ENCODE measurements at regions not wholly inside any gene's neighbourhood (a gene's known extent, or its start where the extent isn't known, plus 50 kb on each side); places are given as distances from the start of the nearest gene placed in this dataset.

DNA sequence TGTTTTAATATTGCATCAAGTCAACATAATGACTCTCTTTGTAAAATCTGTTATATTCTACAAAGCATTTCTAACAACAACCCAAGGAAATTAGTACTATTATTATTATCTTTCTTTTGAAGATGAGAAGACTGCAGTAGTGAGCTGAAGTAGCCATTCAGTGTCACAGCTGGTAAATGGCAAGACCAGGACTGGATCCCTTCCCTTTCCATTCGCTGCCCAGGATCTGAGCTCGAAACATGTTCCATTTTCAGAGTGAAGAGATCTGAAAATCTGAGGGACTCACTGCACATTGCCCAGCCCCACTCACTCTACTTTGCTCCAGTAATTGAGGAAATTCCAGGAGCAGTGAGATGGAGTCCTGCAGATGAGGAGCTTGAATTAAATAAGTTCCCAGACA, 240.0 kb upstream of the BLID start:
- Histone ChIP-seq H3K27ac (ENCODE audit: insufficient read depth in 1 of 2, low read depth in 1 of 2, low read length in 2 of 2, poor library complexity in 1 of 2, severe bottlenecking in 2 of 2) (no peak overlapping the region), H3K4me3 (ENCODE audit: control insufficient read depth in 1 of 7, extremely low read depth in 1 of 7, insufficient read depth in 4 of 7, low read depth in 2 of 7, low read length in 6 of 7) (no peak overlapping the region), H3K27me3 (replicated peaks in 2 of 5; ENCODE audit: control insufficient read depth in 4 of 5, insufficient read depth in 5 of 5, low read length in 4 of 5) (no peaks in the 10 kb centered on the region), H3K4me1 (ENCODE audit: control extremely low read depth in 1 of 4, control insufficient read depth in 4 of 4, insufficient read depth in 4 of 4, low read length in 3 of 4) (peaks cover 0 to 3% (median 0%) of the 10 kb centered on the region in 4 experiments), H3K36me3 (ENCODE audit: control insufficient read depth in 4 of 4, insufficient read depth in 4 of 4, low read length in 3 of 4) (no peaks in the 10 kb centered on the region), H3K9me3 (ENCODE audit: control extremely low read depth in 1 of 5, control insufficient read depth in 4 of 5, insufficient read depth in 2 of 5, low read depth in 1 of 5, low read length in 4 of 5) (peaks cover 0 to 9% (median 0%) of the 10 kb centered on the region in 5 experiments)
- WGBS (ENCODE audit: insufficient coverage), result no CpG with 5 or more reads among the region's 2 CpGs
- DNase-seq, result no peak
- ChIA-PET POLR2A (no interaction called here), CTCF (interaction anchor here (1.5 kb wide), 1 partner anchor 9 kb away, joined by 7 read pairs; no protein-coding TSS in a partner anchor)

DNA sequence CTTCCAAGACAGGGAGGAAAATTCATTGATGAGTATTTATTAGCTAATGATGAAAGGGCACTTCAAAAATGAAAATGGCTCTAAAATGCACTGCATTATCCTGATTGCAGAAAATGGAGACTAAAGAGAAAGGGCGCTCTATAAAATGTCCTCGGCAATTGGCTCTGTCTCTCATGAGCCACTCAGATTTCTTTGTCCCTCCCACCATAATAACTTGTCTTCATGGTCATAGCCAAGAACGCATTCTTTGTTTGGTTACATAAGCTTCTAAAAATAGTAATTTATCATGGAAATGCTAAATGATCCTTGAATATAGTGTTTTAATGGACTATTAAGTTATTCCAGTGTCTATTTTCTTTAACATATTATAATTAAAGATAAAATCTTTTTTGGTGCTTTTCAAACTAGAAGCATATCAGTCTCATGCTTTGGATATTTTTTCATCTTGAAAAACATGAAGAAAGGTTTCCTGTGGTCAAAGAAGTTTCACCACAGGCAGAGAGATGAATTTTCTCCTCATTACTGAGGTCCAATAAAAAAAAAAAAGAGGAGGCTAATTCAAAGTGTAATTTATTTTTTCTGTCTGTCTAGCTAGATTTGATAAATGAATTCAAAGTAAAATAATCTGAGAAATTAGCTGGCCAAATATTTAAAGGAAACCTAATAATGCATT, 238.1 kb upstream of the BLID start:
- no peak for DNase-seq
- no CpG with 5 or more reads among the region's 3 CpGs for WGBS (ENCODE audit: insufficient coverage)
- POLR2A ChIA-PET, result interaction anchor here (0.7 kb wide), 1 partner anchor 134 kb away, joined by 3 read pairs; no protein-coding TSS in a partner anchor
- Histone ChIP-seq H3K4me3 (ENCODE audit: control insufficient read depth in 1 of 7, extremely low read depth in 1 of 7, insufficient read depth in 4 of 7, low read depth in 2 of 7, low read length in 6 of 7) (no peak overlapping the region), H3K27ac (ENCODE audit: insufficient read depth in 1 of 2, low read depth in 1 of 2, low read length in 2 of 2, poor library complexity in 1 of 2, severe bottlenecking in 2 of 2) (no peak overlapping the region), H3K27me3 (replicated peaks in 2 of 5; ENCODE audit: control insufficient read depth in 4 of 5, insufficient read depth in 5 of 5, low read length in 4 of 5) (no peaks in the 10 kb centered on the region), H3K4me1 (ENCODE audit: control extremely low read depth in 1 of 4, control insufficient read depth in 4 of 4, insufficient read depth in 4 of 4, low read length in 3 of 4) (peaks cover 0 to 3% (median 0%) of the 10 kb centered on the region in 4 experiments), H3K9me3 (ENCODE audit: control extremely low read depth in 1 of 5, control insufficient read depth in 4 of 5, insufficient read depth in 2 of 5, low read depth in 1 of 5, low read length in 4 of 5) (peaks cover 0 to 4% (median 0%) of the 10 kb centered on the region in 5 experiments), H3K36me3 (ENCODE audit: control insufficient read depth in 4 of 4, insufficient read depth in 4 of 4, low read length in 3 of 4) (no peaks in the 10 kb centered on the region)
- CTCF ChIA-PET, result no interaction called here

DNA sequence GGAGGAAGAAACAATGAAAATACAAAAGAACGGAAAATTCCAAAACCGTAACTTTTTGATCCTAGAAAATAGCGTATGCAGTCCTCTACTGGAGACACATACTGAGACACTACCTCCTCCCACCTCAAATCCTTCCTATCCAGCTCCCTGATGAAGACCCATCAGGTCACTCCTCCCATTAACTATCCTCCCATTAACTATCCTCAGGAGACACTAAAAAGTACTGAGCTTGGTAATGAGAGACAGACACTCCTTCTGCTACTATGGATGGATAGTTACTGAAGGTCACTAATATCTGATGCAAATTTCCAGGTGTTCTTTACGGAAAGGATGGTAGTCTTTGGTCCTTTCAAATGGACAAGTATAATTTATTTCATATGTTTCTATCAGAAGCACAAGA, 237.5 kb upstream of the BLID start:
- H3K36me3 ChIP-seq (ENCODE audit: control insufficient read depth in 4 of 4, insufficient read depth in 4 of 4, low read length in 3 of 4), result no peaks in the 10 kb centered on the region
- ChIA-PET POLR2A (no interaction called here), CTCF (no interaction called here)
- DNase-seq, result no peak
- H3K27me3 ChIP-seq (replicated peaks in 2 of 5; ENCODE audit: control insufficient read depth in 4 of 5, insufficient read depth in 5 of 5, low read length in 4 of 5), result no peaks in the 10 kb centered on the region
- H3K4me1 ChIP-seq (ENCODE audit: control extremely low read depth in 1 of 4, control insufficient read depth in 4 of 4, insufficient read depth in 4 of 4, low read length in 3 of 4), result peaks cover 0 to 3% (median 0%) of the 10 kb centered on the region in 4 experiments
- no peak overlapping the region for H3K27ac ChIP-seq (ENCODE audit: insufficient read depth in 1 of 2, low read depth in 1 of 2, low read length in 2 of 2, poor library complexity in 1 of 2, severe bottlenecking in 2 of 2)
- H3K4me3 ChIP-seq (ENCODE audit: control insufficient read depth in 1 of 7, extremely low read depth in 1 of 7, insufficient read depth in 4 of 7, low read depth in 2 of 7, low read length in 6 of 7), result no peak overlapping the region
- H3K9me3 ChIP-seq (ENCODE audit: control extremely low read depth in 1 of 5, control insufficient read depth in 4 of 5, insufficient read depth in 2 of 5, low read depth in 1 of 5, low read length in 4 of 5), result peaks cover 0 to 4% (median 0%) of the 10 kb centered on the region in 5 experiments
- 100% methylated on average over 2 of the region's 4 CpGs for WGBS (ENCODE audit: insufficient coverage)

DNA sequence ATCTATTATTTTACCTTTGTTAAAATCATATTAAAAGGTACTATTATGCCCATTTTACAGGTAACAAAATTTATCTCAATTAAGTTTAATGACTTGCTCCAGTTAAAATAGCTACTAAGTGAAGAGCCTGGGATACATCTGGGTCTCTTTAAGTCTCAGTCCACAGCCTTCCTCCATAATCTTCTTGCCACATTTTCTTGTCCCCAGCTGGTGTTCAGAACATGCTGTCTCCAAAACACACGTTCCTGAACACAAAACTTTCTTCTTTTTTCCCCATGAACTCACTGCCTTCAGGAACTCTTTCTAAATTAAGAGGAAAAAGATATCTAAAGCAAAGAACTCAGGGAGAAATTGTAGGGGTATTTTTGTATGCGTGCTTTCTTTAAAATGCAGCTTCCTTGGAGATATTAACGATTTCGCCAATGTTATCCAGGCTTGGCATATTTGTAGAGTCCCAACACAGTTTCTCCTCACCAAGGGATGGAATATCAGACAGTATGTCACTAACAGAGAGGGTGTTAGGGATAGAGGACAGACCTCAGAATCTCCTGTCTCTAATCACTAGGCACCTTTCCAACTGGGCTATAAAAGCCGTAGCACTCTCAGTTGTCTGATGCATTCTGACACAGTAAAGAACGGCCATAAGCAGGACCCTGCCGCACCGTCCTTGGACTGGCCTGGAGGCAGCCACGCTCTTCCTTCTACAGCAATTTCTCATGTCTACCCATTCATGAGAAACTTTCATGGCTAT, 232.8 kb upstream of the BLID start:
- Histone ChIP-seq H3K4me1 (ENCODE audit: control extremely low read depth in 1 of 4, control insufficient read depth in 4 of 4, insufficient read depth in 4 of 4, low read length in 3 of 4) (no peaks in the 10 kb centered on the region), H3K4me3 (ENCODE audit: control insufficient read depth in 1 of 7, extremely low read depth in 1 of 7, insufficient read depth in 4 of 7, low read depth in 2 of 7, low read length in 6 of 7) (no peak overlapping the region), H3K9me3 (ENCODE audit: control extremely low read depth in 1 of 5, control insufficient read depth in 4 of 5, insufficient read depth in 2 of 5, low read depth in 1 of 5, low read length in 4 of 5) (no peaks in the 10 kb centered on the region), H3K27ac (ENCODE audit: insufficient read depth in 1 of 2, low read depth in 1 of 2, low read length in 2 of 2, poor library complexity in 1 of 2, severe bottlenecking in 2 of 2) (no peak overlapping the region), H3K27me3 (replicated peaks in 2 of 5; ENCODE audit: control insufficient read depth in 4 of 5, insufficient read depth in 5 of 5, low read length in 4 of 5) (no peaks in the 10 kb centered on the region), H3K36me3 (ENCODE audit: control insufficient read depth in 4 of 4, insufficient read depth in 4 of 4, low read length in 3 of 4) (no peaks in the 10 kb centered on the region)
- ChIA-PET CTCF (no interaction called here), POLR2A (no interaction called here)
- no peak for DNase-seq
- 100% methylated on average over 8 of the region's 9 CpGs for WGBS (ENCODE audit: insufficient coverage)

DNA sequence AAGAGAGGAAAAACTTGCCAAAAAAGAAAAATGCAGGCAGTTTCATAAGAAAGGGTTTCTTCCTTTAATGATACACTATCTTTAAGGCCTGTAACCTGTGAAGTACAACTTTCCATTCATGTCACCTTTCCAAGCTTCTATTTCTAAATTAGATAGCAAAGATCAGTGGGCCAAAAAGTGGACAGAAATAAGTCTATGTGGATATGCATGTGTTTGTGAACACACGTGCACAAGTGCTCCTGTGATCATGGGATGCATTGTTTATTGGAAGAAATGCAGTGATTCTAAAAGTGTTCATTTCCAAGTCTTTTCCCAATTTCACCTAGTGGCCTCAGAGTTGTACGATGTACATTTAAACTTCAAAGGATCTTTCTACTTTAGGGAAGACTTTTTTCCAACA, 230.0 kb upstream of the BLID start:
- no CpG with 5 or more reads among the region's 2 CpGs for whole genome bisulfite sequencing (ENCODE audit: insufficient coverage)
- no peaks in the 10 kb centered on the region for H3K4me1 ChIP-seq (ENCODE audit: control extremely low read depth in 1 of 4, control insufficient read depth in 4 of 4, insufficient read depth in 4 of 4, low read length in 3 of 4)
- peaks cover 0 to 2% (median 0%) of the 10 kb centered on the region in 5 experiments for H3K9me3 ChIP-seq (ENCODE audit: control extremely low read depth in 1 of 5, control insufficient read depth in 4 of 5, insufficient read depth in 2 of 5, low read depth in 1 of 5, low read length in 4 of 5)
- POLR2A ChIA-PET, result no interaction called here
- DNase-seq, result no peak
- H3K27ac ChIP-seq (ENCODE audit: insufficient read depth in 1 of 2, low read depth in 1 of 2, low read length in 2 of 2, poor library complexity in 1 of 2, severe bottlenecking in 2 of 2), result no peak overlapping the region
- no peaks in the 10 kb centered on the region for H3K36me3 ChIP-seq (ENCODE audit: control insufficient read depth in 4 of 4, insufficient read depth in 4 of 4, low read length in 3 of 4)
- no peaks in the 10 kb centered on the region for H3K27me3 ChIP-seq (replicated peaks in 2 of 5; ENCODE audit: control insufficient read depth in 4 of 5, insufficient read depth in 5 of 5, low read length in 4 of 5)
- CTCF ChIA-PET, result no interaction called here
- H3K4me3 ChIP-seq (ENCODE audit: control insufficient read depth in 1 of 7, extremely low read depth in 1 of 7, insufficient read depth in 4 of 7, low read depth in 2 of 7, low read length in 6 of 7), result no peak overlapping the region

DNA sequence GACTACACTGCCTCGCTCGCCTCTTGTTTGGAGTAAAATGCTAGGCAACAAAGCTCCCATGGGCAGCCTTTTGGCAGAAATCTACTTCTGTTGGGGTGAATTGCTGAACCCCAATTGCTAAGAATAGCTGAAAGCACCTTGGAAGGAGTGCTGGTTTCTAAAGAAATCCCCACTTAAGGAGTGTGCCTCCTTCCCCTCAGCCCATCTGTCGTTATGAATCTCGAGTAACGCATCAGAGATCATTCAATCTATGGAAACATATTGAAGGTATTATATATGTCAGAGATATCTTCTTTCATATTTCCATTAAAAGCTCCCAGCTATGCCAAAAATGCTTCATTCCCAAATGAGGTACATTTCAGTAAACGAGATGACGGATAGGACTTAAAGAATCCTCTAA, 229.6 kb upstream of the BLID start:
- no peak overlapping the region for H3K27ac ChIP-seq (ENCODE audit: insufficient read depth in 1 of 2, low read depth in 1 of 2, low read length in 2 of 2, poor library complexity in 1 of 2, severe bottlenecking in 2 of 2)
- ChIA-PET CTCF (no interaction called here), POLR2A (no interaction called here)
- H3K9me3 ChIP-seq (ENCODE audit: control extremely low read depth in 1 of 5, control insufficient read depth in 4 of 5, insufficient read depth in 2 of 5, low read depth in 1 of 5, low read length in 4 of 5), result peaks cover 0 to 2% (median 0%) of the 10 kb centered on the region in 5 experiments
- WGBS (ENCODE audit: insufficient coverage), result 100% methylated on average over 2 of the region's 7 CpGs
- no peak overlapping the region for H3K4me3 ChIP-seq (ENCODE audit: control insufficient read depth in 1 of 7, extremely low read depth in 1 of 7, insufficient read depth in 4 of 7, low read depth in 2 of 7, low read length in 6 of 7)
- no peaks in the 10 kb centered on the region for H3K36me3 ChIP-seq (ENCODE audit: control insufficient read depth in 4 of 4, insufficient read depth in 4 of 4, low read length in 3 of 4)
- no peaks in the 10 kb centered on the region for H3K4me1 ChIP-seq (ENCODE audit: control extremely low read depth in 1 of 4, control insufficient read depth in 4 of 4, insufficient read depth in 4 of 4, low read length in 3 of 4)
- H3K27me3 ChIP-seq (replicated peaks in 2 of 5; ENCODE audit: control insufficient read depth in 4 of 5, insufficient read depth in 5 of 5, low read length in 4 of 5), result no peaks in the 10 kb centered on the region
- no peak for DNase-seq

DNA sequence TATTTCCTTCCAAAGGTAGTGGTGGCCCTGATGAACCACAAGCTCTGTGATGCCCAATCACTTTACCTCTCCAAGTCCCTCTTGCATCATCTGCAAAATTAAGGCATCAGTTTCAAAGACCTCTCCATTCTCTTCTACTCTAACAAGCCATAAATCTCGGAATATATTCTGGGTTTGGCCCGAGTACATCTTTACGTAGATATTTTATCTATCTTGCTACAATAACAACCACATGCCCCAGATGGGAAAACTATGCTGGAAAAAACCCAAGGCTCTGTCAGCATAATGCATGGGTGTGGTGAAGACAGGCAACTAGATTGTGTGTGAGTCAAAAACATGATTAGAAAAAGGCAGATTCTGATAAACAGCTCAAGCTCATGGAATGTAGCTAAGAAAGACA, 228.2 kb upstream of the BLID start:
- no peaks in the 10 kb centered on the region for H3K27me3 ChIP-seq (replicated peaks in 2 of 5; ENCODE audit: control insufficient read depth in 4 of 5, insufficient read depth in 5 of 5, low read length in 4 of 5)
- DNase-seq, result no peak
- H3K9me3 ChIP-seq (ENCODE audit: control extremely low read depth in 1 of 5, control insufficient read depth in 4 of 5, insufficient read depth in 2 of 5, low read depth in 1 of 5, low read length in 4 of 5), result peaks cover 0 to 2% (median 0%) of the 10 kb centered on the region in 5 experiments
- ChIA-PET POLR2A (no interaction called here), CTCF (no interaction called here)
- peaks cover 0 to 2% (median 0%) of the 10 kb centered on the region in 4 experiments for H3K4me1 ChIP-seq (ENCODE audit: control extremely low read depth in 1 of 4, control insufficient read depth in 4 of 4, insufficient read depth in 4 of 4, low read length in 3 of 4)
- no CpG with 5 or more reads among the region's 3 CpGs for WGBS (ENCODE audit: insufficient coverage)
- H3K27ac ChIP-seq (ENCODE audit: insufficient read depth in 1 of 2, low read depth in 1 of 2, low read length in 2 of 2, poor library complexity in 1 of 2, severe bottlenecking in 2 of 2), result no peak overlapping the region
- no peak overlapping the region for H3K4me3 ChIP-seq (ENCODE audit: control insufficient read depth in 1 of 7, extremely low read depth in 1 of 7, insufficient read depth in 4 of 7, low read depth in 2 of 7, low read length in 6 of 7)
- H3K36me3 ChIP-seq (ENCODE audit: control insufficient read depth in 4 of 4, insufficient read depth in 4 of 4, low read length in 3 of 4), result no peaks in the 10 kb centered on the region

All from common myeloid progenitor, CD34-positive (primary cell).